ENCODE measurements at regions not wholly inside any gene's neighbourhood (a gene's known extent, or its start where the extent isn't known, plus 50 kb on each side); places are given as distances from the start of the nearest gene placed in this dataset.

GRCh38 chr17:74098136-74099024, 105.1 kb upstream of the RPL38 start:
- H3K27ac Mint-ChIP-seq, result no peak overlapping the region

GRCh38 chr17:74099442-74100340, 103.8 kb upstream of the RPL38 start:
- H3K27me3 Mint-ChIP-seq (ENCODE audit: low read depth), result peaks cover 2% of the 10 kb centered on the region
- H3K4me1 Mint-ChIP-seq (ENCODE audit: low read depth), result no peaks in the 10 kb centered on the region

More at GRCh38 chr17:74098136-74099024, 105.1 kb upstream of the RPL38 start:
- no peak overlapping the region for H3K4me3 Mint-ChIP-seq (ENCODE audit: low read depth)
- no peaks in the 10 kb centered on the region for H3K36me3 Mint-ChIP-seq (ENCODE audit: low read depth)
- intact Hi-C loops (cut with micrococcal nuclease), result no loop called here
- H3K9me3 Mint-ChIP-seq, result no peaks in the 10 kb centered on the region
- H3K4me1 Mint-ChIP-seq (ENCODE audit: low read depth), result no peaks in the 10 kb centered on the region
- no peak for DNase-seq (ENCODE audit: low spot score)
- peaks cover 7% of the 10 kb centered on the region for H3K27me3 Mint-ChIP-seq (ENCODE audit: low read depth)

GRCh38 chr17:74104921-74105320, 98.6 kb upstream of the RPL38 start:
- no peak overlapping the region for H3K4me3 Mint-ChIP-seq (ENCODE audit: low read depth)
- H3K27ac Mint-ChIP-seq, result no peak overlapping the region
- H3K27me3 Mint-ChIP-seq (ENCODE audit: low read depth), result peaks cover 2% of the 10 kb centered on the region
- H3K36me3 Mint-ChIP-seq (ENCODE audit: low read depth), result no peaks in the 10 kb centered on the region
- H3K4me1 Mint-ChIP-seq (ENCODE audit: low read depth), result no peaks in the 10 kb centered on the region
- H3K9me3 Mint-ChIP-seq, result no peaks in the 10 kb centered on the region
- DNase-seq (ENCODE audit: low spot score), result no peak
- intact Hi-C loops (cut with micrococcal nuclease), result no loop called here

More at GRCh38 chr17:74099442-74100340, 103.8 kb upstream of the RPL38 start:
- intact Hi-C loops (cut with micrococcal nuclease), result no loop called here
- Mint-ChIP-seq H3K27ac (no peak overlapping the region), H3K4me3 (ENCODE audit: low read depth) (no peak overlapping the region), H3K36me3 (ENCODE audit: low read depth) (no peaks in the 10 kb centered on the region), H3K9me3 (no peaks in the 10 kb centered on the region)
- DNase-seq (ENCODE audit: low spot score), result no peak

GRCh38 chr17:74107107-74107506, 96.4 kb upstream of the RPL38 start:
- no peak overlapping the region for H3K27ac Mint-ChIP-seq
- DNase-seq (ENCODE audit: low spot score), result no peak
- H3K4me1 Mint-ChIP-seq (ENCODE audit: low read depth), result no peaks in the 10 kb centered on the region
- intact Hi-C loops (cut with micrococcal nuclease), result no loop called here
- H3K4me3 Mint-ChIP-seq (ENCODE audit: low read depth), result no peak overlapping the region
- peaks cover 2% of the 10 kb centered on the region for H3K27me3 Mint-ChIP-seq (ENCODE audit: low read depth)
- no peaks in the 10 kb centered on the region for H3K9me3 Mint-ChIP-seq
- no peaks in the 10 kb centered on the region for H3K36me3 Mint-ChIP-seq (ENCODE audit: low read depth)

- DNase-seq (ENCODE audit: low spot score), result no peak
- intact Hi-C loops (cut with micrococcal nuclease), result no loop called here
- H3K4me3 Mint-ChIP-seq (ENCODE audit: low read depth), result no peak overlapping the region
- no peaks in the 10 kb centered on the region for H3K9me3 Mint-ChIP-seq
- H3K36me3 Mint-ChIP-seq (ENCODE audit: low read depth), result no peaks in the 10 kb centered on the region
- H3K27me3 Mint-ChIP-seq (ENCODE audit: low read depth), result no peaks in the 10 kb centered on the region
- H3K27ac Mint-ChIP-seq, result no peak overlapping the region
- no peaks in the 10 kb centered on the region for H3K4me1 Mint-ChIP-seq (ENCODE audit: low read depth)
Observed at GRCh38 chr17:74108126-74108705, 95.3 kb upstream of the RPL38 start.

- no peaks in the 10 kb centered on the region for H3K36me3 Mint-ChIP-seq (ENCODE audit: low read depth)
- no peaks in the 10 kb centered on the region for H3K9me3 Mint-ChIP-seq
- H3K27ac Mint-ChIP-seq, result no peak overlapping the region
- H3K27me3 Mint-ChIP-seq (ENCODE audit: low read depth), result no peaks in the 10 kb centered on the region
- intact Hi-C loops (cut with micrococcal nuclease), result no loop called here
- no peak overlapping the region for H3K4me3 Mint-ChIP-seq (ENCODE audit: low read depth)
- H3K4me1 Mint-ChIP-seq (ENCODE audit: low read depth), result no peaks in the 10 kb centered on the region
- DNase-seq (ENCODE audit: low spot score), result no peak
Observed at GRCh38 chr17:74110467-74110866, 93.0 kb upstream of the RPL38 start.

GRCh38 chr17:74113326-74113725, 90.2 kb upstream of the RPL38 start:
- H3K27me3 Mint-ChIP-seq (ENCODE audit: low read depth), result no peaks in the 10 kb centered on the region
- H3K4me3 Mint-ChIP-seq (ENCODE audit: low read depth), result no peak overlapping the region
- no peaks in the 10 kb centered on the region for H3K9me3 Mint-ChIP-seq
- H3K36me3 Mint-ChIP-seq (ENCODE audit: low read depth), result no peaks in the 10 kb centered on the region
- intact Hi-C loops (cut with micrococcal nuclease), result no loop called here
- H3K4me1 Mint-ChIP-seq (ENCODE audit: low read depth), result no peaks in the 10 kb centered on the region
- DNase-seq (ENCODE audit: low spot score), result no peak
- H3K27ac Mint-ChIP-seq, result no peak overlapping the region

GRCh38 chr17:74113952-74114351, 89.5 kb upstream of the RPL38 start:
- Mint-ChIP-seq H3K9me3 (no peaks in the 10 kb centered on the region), H3K36me3 (ENCODE audit: low read depth) (no peaks in the 10 kb centered on the region), H3K27me3 (ENCODE audit: low read depth) (no peaks in the 10 kb centered on the region), H3K27ac (no peak overlapping the region), H3K4me1 (ENCODE audit: low read depth) (no peaks in the 10 kb centered on the region), H3K4me3 (ENCODE audit: low read depth) (no peak overlapping the region)
- DNase-seq (ENCODE audit: low spot score), result no peak
- intact Hi-C loops (cut with micrococcal nuclease), result no loop called here

- Mint-ChIP-seq H3K9me3 (no peaks in the 10 kb centered on the region), H3K27me3 (ENCODE audit: low read depth) (no peaks in the 10 kb centered on the region), H3K27ac (no peak overlapping the region), H3K36me3 (ENCODE audit: low read depth) (no peaks in the 10 kb centered on the region), H3K4me3 (ENCODE audit: low read depth) (no peak overlapping the region), H3K4me1 (ENCODE audit: low read depth) (no peaks in the 10 kb centered on the region)
- intact Hi-C loops (cut with micrococcal nuclease), result no loop called here
- DNase-seq (ENCODE audit: low spot score), result no peak
Observed at GRCh38 chr17:74114881-74115470, 88.5 kb upstream of the RPL38 start.

- DNase-seq (ENCODE audit: low spot score), result no peak
- Mint-ChIP-seq H3K27me3 (ENCODE audit: low read depth) (no peaks in the 10 kb centered on the region), H3K36me3 (ENCODE audit: low read depth) (no peaks in the 10 kb centered on the region), H3K27ac (no peak overlapping the region), H3K4me1 (ENCODE audit: low read depth) (no peaks in the 10 kb centered on the region), H3K4me3 (ENCODE audit: low read depth) (no peak overlapping the region), H3K9me3 (no peaks in the 10 kb centered on the region)
- intact Hi-C loops (cut with micrococcal nuclease), result no loop called here
Observed at GRCh38 chr17:74115586-74115985, 87.9 kb upstream of the RPL38 start.

GRCh38 chr17:74116087-74116717, 87.3 kb upstream of the RPL38 start:
- Mint-ChIP-seq H3K4me3 (ENCODE audit: low read depth) (no peak overlapping the region), H3K4me1 (ENCODE audit: low read depth) (no peaks in the 10 kb centered on the region), H3K27me3 (ENCODE audit: low read depth) (no peaks in the 10 kb centered on the region), H3K36me3 (ENCODE audit: low read depth) (no peaks in the 10 kb centered on the region), H3K27ac (no peak overlapping the region), H3K9me3 (no peaks in the 10 kb centered on the region)
- DNase-seq (ENCODE audit: low spot score), result no peak
- intact Hi-C loops (cut with micrococcal nuclease), result no loop called here

- Mint-ChIP-seq H3K27ac (no peak overlapping the region), H3K36me3 (ENCODE audit: low read depth) (no peaks in the 10 kb centered on the region)
Observed at GRCh38 chr17:74117087-74117698, 86.3 kb upstream of the RPL38 start.

More at GRCh38 chr17:74117087-74117698, 86.3 kb upstream of the RPL38 start:
- intact Hi-C loops (cut with micrococcal nuclease), result no loop called here
- no peak for DNase-seq (ENCODE audit: low spot score)
- Mint-ChIP-seq H3K4me1 (ENCODE audit: low read depth) (no peaks in the 10 kb centered on the region), H3K27me3 (ENCODE audit: low read depth) (no peaks in the 10 kb centered on the region), H3K4me3 (ENCODE audit: low read depth) (no peak overlapping the region), H3K9me3 (no peaks in the 10 kb centered on the region)

Measured in activated T-helper 2 cell treated with anti-CD3 and anti-CD28 coated beads, Interferon-gamma antibody, Interleukin-2, Interleukin-4, amounts not matched to agents 10 μg/mL and 5 μg/mL and 100 μg/mL, durations not matched to agents 14 hours and 24 hours and 36 hours (primary cell).